T-helper 1 cell (primary cell): ENCODE measurements at regions not wholly inside any gene's neighbourhood (a gene's known extent, or its start where the extent isn't known, plus 50 kb on each side); places are given as distances from the start of the nearest gene placed in this dataset.
A peak's percentile ranks its signal among the peaks of the same experiment; 100 is the strongest.
"Not testable (repeated sequence)": the region's sequence is repeated elsewhere in the genome, so short reads cannot be mapped to it uniquely, and the experiment has no call there.

Experiments used
- DNase-seq, 5 donors: peaks; one replicate each; pipeline ENCODE4 v3.0.0-alpha.2; 2012 to 2020

- no peak for DNase-seq
Measured at GRCh38 chr9:71268871-71269635, 147.6 kb upstream of the TRPM3 start.

GRCh38 chr9:71263451-71263850, 142.0 kb upstream of the TRPM3 start:
- no peak for DNase-seq

- DNase-seq: not testable (repeated sequence)
Measured at GRCh38 chr9:71260419-71260818, 139.0 kb upstream of the TRPM3 start.

GRCh38 chr9:71254592-71255277, 133.3 kb upstream of the TRPM3 start:
- no peak for DNase-seq

GRCh38 chr9:71253011-71253410, 131.6 kb upstream of the TRPM3 start:
- DNase-seq: no peak

- DNase-seq: no peak
Measured at GRCh38 chr9:71250581-71250980, 129.2 kb upstream of the TRPM3 start.

GRCh38 chr9:71249729-71250317, 128.4 kb upstream of the TRPM3 start:
- peak in 1 of 5 donors; percentile 2 for DNase-seq

GRCh38 chr9:71245651-71246050, 124.2 kb upstream of the TRPM3 start:
- no peak for DNase-seq

- DNase-seq: no peak
Measured at GRCh38 chr9:71243951-71244350, 122.5 kb upstream of the TRPM3 start.

- DNase-seq: no peak
Measured at GRCh38 chr9:71242081-71242480, 120.7 kb upstream of the TRPM3 start.

- no peak for DNase-seq
Measured at GRCh38 chr9:71237051-71237450, 115.6 kb upstream of the TRPM3 start.

GRCh38 chr9:71233646-71234045, 112.2 kb upstream of the TRPM3 start:
- DNase-seq: no peak

- no peak for DNase-seq
Measured at GRCh38 chr9:71223953-71224538, 102.6 kb upstream of the TRPM3 start.

GRCh38 chr9:71218774-71219173, 97.4 kb upstream of the TRPM3 start:
- no peak for DNase-seq

GRCh38 chr9:71213633-71214032, 92.2 kb upstream of the TRPM3 start:
- no peak for DNase-seq

- DNase-seq: no peak
Measured at GRCh38 chr9:71210326-71210725, 88.9 kb upstream of the TRPM3 start.

- DNase-seq: no peak
Measured at GRCh38 chr9:71209890-71210289, 88.5 kb upstream of the TRPM3 start.

- DNase-seq: no peak
Measured at GRCh38 chr9:71202931-71203330, 81.5 kb upstream of the TRPM3 start.

- no peak for DNase-seq
Measured at GRCh38 chr9:71191708-71192107, 70.3 kb upstream of the TRPM3 start.

- DNase-seq: no peak
Measured at GRCh38 chr9:71183251-71183650, 61.8 kb upstream of the TRPM3 start.

GRCh38 chr9:71179183-71179582, 57.8 kb upstream of the TRPM3 start:
- no peak for DNase-seq

GRCh38 chr9:71177901-71178300, 56.5 kb upstream of the TRPM3 start:
- DNase-seq: no peak

- DNase-seq: no peak
Measured at GRCh38 chr9:71171517-71171916, 50.1 kb upstream of the TRPM3 start.
